IgD-negative memory B cell (primary cell): ENCODE measurements at regions not wholly inside any gene's neighbourhood (a gene's known extent, or its start where the extent isn't known, plus 50 kb on each side); places are given as distances from the start of the nearest gene placed in this dataset.
A peak's percentile ranks its signal among the peaks of the same experiment; 100 is the strongest.

ENCODE experiments used
- H3K27ac Mint-ChIP-seq, 3 donors: one replicate each; pipeline ENCODE4 v1.8.0; 2020 to 2022; ENCODE audit warnings: mild to moderate bottlenecking in 3 of 3, mixed read lengths in 3 of 3, moderate library complexity in 1 of 3
- H3K27me3 Mint-ChIP-seq: one replicate; pipeline ENCODE4 v1.8.0; 2021; ENCODE audit warnings: mixed read lengths
- H3K36me3 Mint-ChIP-seq: one replicate; pipeline ENCODE4 v1.8.0; 2020; ENCODE audit warnings: mild to moderate bottlenecking, mixed read lengths
- H3K4me1 Mint-ChIP-seq, 3 donors: one replicate each; pipeline ENCODE4 v1.8.0; 2020 to 2022; ENCODE audit warnings: mixed read lengths in 3 of 3, mild to moderate bottlenecking in 1 of 3
- H3K4me3 Mint-ChIP-seq, 4 donors: one replicate each; pipeline ENCODE4 v1.8.0; 2020 to 2022; ENCODE audit warnings: mild to moderate bottlenecking in 4 of 4, mixed read lengths in 4 of 4, moderate library complexity in 3 of 4
- H3K9me3 Mint-ChIP-seq, 3 donors: one replicate each; pipeline ENCODE4 v1.8.0; 2020 to 2021; ENCODE audit warnings: mixed read lengths in 3 of 3, mild to moderate bottlenecking in 1 of 3

- Mint-ChIP-seq H3K27ac (no peak overlapping the region), H3K4me3 (peak overlapping the region in 1 of 4 donors; percentile 15), H3K36me3 (no peaks in the 10 kb centered on the region), H3K27me3 (no peaks in the 10 kb centered on the region), H3K4me1 (peaks cover 0 to 3% (median 0%) of the 10 kb centered on the region in 3 donors), H3K9me3 (peaks cover 0 to 3% (median 0%) of the 10 kb centered on the region in 3 donors)
Measured at GRCh38 chr2:129702416-129703176, 276.9 kb upstream of the RAB6C start.

DNA sequence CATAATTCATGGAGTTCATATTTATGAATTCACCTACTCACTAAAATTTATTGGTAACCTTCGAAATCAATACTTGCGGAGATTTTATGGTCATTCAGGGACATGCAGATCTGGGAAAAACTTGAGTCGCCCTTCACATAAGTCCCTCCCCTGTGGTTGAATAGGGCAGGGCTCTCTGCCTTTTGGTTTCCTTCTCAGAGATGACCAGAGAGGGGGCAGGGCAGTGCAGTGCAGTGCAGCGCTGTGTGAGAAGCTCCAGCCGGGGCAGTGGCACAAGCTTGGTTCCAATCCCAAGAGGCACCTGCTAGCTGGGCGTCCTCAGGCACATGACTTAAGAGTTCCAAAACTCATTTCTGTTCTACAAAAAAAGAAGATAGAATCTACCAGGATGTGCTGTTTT lies 274.4 kb upstream of the RAB6C start:
- Mint-ChIP-seq H3K27ac (no peak overlapping the region), H3K4me1 (peaks cover 0 to 6% (median 0%) of the 10 kb centered on the region in 3 donors), H3K27me3 (peaks cover 3% of the 10 kb centered on the region), H3K36me3 (no peaks in the 10 kb centered on the region), H3K4me3 (no peak overlapping the region), H3K9me3 (peaks cover 0 to 4% (median 0%) of the 10 kb centered on the region in 3 donors)

DNA sequence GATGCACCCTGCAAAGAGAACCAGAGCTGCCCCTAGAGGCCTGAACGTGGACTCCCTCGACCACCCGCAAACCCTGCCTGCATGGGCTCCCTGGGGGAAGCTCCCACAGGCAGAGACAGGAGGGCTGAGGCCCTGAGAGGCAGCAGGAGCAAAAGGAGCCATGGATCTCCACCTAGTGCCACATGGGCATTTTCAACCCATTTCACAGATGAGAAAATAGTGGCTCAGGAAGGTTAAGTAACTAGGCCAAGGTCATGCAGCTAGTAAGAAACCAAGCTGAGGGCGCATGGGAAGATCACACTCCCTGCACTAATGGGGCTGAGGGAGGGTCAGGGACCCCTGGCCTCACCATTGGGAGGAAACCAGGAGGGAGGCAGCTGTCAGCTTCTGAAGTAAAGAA lies 271.7 kb upstream of the RAB6C start:
- H3K4me1 Mint-ChIP-seq: peaks cover 0 to 3% (median 0%) of the 10 kb centered on the region in 3 donors

DNA sequence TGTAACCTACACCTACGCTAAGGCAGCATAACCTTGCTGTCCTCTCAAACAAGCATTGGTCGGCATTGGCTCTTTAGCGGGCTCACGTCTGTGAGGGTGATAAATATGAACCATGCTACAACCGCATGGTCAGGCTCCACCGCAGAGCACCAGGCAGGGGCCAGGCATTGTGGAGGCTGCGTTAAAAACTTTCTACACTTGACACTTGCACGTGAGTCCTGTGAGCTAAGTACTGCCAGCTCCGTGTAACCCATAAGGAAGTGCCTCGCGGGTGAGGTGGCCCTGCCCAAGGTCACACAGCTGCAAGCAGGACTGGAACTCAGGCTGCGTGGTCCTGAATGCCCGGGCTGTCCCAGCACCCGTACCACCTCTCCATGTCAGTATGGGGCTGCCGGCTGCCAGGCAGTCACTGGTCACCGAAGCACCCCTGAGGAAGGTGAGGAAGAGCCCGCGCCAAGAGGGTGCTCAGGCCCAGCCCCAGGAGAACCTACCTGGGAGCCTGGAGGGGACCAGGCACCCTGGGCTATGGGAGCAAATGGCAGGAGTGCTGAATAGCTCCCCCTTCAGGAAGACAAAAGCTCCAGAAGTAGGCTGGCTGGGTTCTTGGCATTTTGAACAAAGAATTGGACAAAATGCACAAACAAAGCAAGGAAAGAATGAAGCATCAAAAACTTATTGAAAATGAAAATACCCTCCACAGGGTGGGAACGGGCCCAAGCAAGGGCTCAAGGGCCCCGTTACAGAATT lies 271.1 kb upstream of the RAB6C start:
- peaks cover 6% of the 10 kb centered on the region for H3K27me3 Mint-ChIP-seq
- H3K4me1 Mint-ChIP-seq: peaks cover 0 to 3% (median 0%) of the 10 kb centered on the region in 3 donors

More for the DNA sequence above, 271.7 kb upstream of the RAB6C start:
- Mint-ChIP-seq H3K9me3 (peaks cover 0 to 7% (median 0%) of the 10 kb centered on the region in 3 donors), H3K27me3 (peaks cover 6% of the 10 kb centered on the region), H3K4me3 (no peak overlapping the region), H3K36me3 (no peaks in the 10 kb centered on the region), H3K27ac (no peak overlapping the region)

DNA sequence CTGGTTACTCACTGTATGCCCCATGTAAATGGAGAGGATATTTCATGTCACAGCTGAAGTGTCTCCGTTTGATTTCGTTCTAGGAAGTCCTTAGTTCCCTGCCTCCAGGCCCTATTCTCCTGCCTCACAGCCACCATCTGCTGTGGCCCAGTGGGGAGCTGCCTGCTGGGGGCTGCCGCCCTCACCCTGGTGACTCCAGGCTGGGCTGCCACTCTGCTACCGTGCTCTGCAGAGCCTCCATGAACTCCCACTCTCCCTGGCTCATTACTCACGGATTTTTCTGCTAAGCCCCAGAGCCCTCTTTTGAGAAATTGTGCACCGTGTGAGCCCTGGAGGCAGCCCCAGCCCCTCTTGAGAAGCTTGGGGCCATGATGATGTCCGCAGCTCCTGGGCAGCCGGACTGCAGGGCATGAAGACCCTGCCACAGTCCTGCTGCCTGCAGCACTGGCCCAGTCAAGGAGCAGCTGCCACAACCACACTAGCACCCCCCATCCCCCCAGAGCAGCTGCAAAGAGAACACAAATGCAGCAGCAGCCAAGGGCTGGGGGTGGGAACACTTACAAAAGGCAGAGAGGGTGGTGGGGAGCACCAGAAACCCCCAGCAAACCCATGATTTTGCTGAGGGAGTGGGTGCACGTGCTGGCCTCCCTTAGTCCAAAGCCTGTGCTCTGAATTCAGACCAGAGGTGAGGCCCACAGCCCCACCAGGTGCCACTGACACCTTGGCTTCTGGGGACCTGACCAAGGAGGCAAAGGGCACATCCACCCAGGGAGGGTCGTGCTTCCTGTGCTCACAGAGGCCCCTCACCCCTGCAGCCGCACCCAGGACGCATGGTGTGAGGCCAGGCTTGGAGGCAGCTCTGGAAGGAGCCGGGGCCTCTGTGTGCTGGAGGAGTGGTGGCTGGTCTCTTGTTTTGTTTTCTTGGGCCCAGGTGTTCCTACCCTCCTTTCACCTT lies 270.2 kb upstream of the RAB6C start:
- no peak overlapping the region for H3K27ac Mint-ChIP-seq
- H3K36me3 Mint-ChIP-seq: no peaks in the 10 kb centered on the region
- no peak overlapping the region for H3K4me3 Mint-ChIP-seq
- H3K4me1 Mint-ChIP-seq: peaks cover 0 to 3% (median 0%) of the 10 kb centered on the region in 3 donors
- peaks cover 6% of the 10 kb centered on the region for H3K27me3 Mint-ChIP-seq
- peaks cover 0 to 7% (median 0%) of the 10 kb centered on the region in 3 donors for H3K9me3 Mint-ChIP-seq

More for the DNA sequence above, 271.1 kb upstream of the RAB6C start:
- peaks cover 0 to 7% (median 0%) of the 10 kb centered on the region in 3 donors for H3K9me3 Mint-ChIP-seq
- no peak overlapping the region for H3K4me3 Mint-ChIP-seq
- H3K27ac Mint-ChIP-seq: no peak overlapping the region
- no peaks in the 10 kb centered on the region for H3K36me3 Mint-ChIP-seq

- Mint-ChIP-seq H3K36me3 (no peaks in the 10 kb centered on the region), H3K4me3 (no peak overlapping the region), H3K4me1 (peaks cover 0 to 3% (median 0%) of the 10 kb centered on the region in 3 donors), H3K27ac (peak overlapping the region in 1 of 3 donors; percentile 50), H3K27me3 (peaks cover 6% of the 10 kb centered on the region), H3K9me3 (peaks cover 0 to 4% (median 0%) of the 10 kb centered on the region in 3 donors)
Measured at GRCh38 chr2:129709956-129710598, 269.4 kb upstream of the RAB6C start.

DNA sequence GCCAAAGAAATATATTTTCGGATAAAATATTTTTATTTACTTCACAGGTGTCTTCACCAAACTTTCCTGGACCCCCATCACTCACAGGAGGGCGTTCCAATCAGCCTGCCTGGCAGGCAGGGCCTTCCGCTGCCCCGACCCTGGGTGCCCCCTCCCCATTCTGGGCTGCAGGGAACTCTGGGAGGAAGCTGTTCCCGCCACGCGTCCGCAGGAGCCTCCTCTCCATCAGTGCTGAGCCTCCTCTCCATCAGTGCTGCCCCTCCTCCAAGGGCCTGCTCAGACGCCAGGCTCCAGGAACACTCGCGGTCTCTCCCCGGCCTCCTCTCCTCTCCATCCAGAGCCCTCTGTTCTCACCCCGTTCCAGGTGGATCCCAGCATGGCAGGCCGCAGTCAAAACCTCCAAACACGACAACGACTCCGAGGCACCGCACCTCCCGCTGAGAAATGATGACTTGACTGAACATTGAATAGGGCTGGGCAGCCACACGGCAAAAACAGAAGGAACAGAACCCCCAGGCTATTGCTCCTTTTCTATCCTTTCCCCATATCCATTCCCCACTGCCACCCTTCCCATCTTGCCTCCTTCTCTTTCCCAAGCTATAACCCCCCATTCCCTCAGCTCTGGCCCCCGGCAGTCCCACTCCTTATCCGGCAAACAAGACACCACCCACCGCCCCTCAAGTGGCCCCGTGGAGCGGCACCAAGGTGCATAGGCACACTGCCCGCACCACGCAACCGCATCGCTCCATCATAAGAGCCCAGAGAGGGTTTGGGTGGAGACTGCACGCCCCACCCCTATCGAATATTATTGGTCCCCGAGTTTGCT lies 268.6 kb upstream of the RAB6C start:
- no peaks in the 10 kb centered on the region for H3K36me3 Mint-ChIP-seq
- no peak overlapping the region for H3K4me3 Mint-ChIP-seq
- no peak overlapping the region for H3K27ac Mint-ChIP-seq
- peaks cover 6% of the 10 kb centered on the region for H3K27me3 Mint-ChIP-seq
- H3K9me3 Mint-ChIP-seq: peaks cover 0 to 4% (median 0%) of the 10 kb centered on the region in 3 donors
- H3K4me1 Mint-ChIP-seq: peaks cover 0 to 3% (median 0%) of the 10 kb centered on the region in 3 donors

GRCh38 chr2:129711816-129712675 lies 267.4 kb upstream of the RAB6C start:
- H3K27ac Mint-ChIP-seq: no peak overlapping the region
- H3K27me3 Mint-ChIP-seq: peaks cover 6% of the 10 kb centered on the region
- no peaks in the 10 kb centered on the region for H3K36me3 Mint-ChIP-seq
- peaks cover 0 to 3% (median 0%) of the 10 kb centered on the region in 3 donors for H3K4me1 Mint-ChIP-seq
- peak overlapping the region in 1 of 4 donors; percentile 2 for H3K4me3 Mint-ChIP-seq
- H3K9me3 Mint-ChIP-seq: peaks cover 0 to 6% (median 0%) of the 10 kb centered on the region in 3 donors

GRCh38 chr2:129712676-129712985 lies 266.8 kb upstream of the RAB6C start:
- Mint-ChIP-seq H3K27ac (no peak overlapping the region), H3K4me3 (peak overlapping the region in 1 of 4 donors; percentile 2), H3K36me3 (no peaks in the 10 kb centered on the region), H3K4me1 (peaks cover 0 to 3% (median 0%) of the 10 kb centered on the region in 3 donors), H3K9me3 (peaks cover 0 to 6% (median 0%) of the 10 kb centered on the region in 3 donors), H3K27me3 (peaks cover 7% of the 10 kb centered on the region)

DNA sequence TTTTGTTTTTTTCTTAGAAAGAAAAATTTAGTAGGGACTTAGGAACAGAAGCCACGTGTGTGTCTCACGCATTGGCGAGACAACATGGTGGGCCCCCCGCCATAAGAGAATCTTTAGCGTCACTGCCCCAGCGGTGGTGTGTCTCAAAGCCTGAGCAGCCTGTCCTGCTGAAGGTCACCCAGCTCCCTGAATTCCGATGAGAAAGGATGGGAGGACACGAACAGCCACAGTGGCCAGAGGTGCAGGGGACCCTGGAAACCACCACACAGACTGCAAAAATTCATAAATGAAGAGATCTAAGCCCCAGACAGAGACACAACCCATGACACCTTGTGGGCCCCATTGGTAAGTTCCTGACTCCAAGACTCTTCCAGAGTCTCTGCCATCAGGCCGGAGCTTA lies 266.1 kb upstream of the RAB6C start:
- Mint-ChIP-seq H3K4me3 (no peak overlapping the region), H3K4me1 (no peaks in the 10 kb centered on the region), H3K27me3 (peaks cover 11% of the 10 kb centered on the region), H3K27ac (no peak overlapping the region), H3K9me3 (peaks cover 0 to 5% (median 0%) of the 10 kb centered on the region in 3 donors), H3K36me3 (no peaks in the 10 kb centered on the region)

GRCh38 chr2:129716781-129717559 lies 262.5 kb upstream of the RAB6C start:
- Mint-ChIP-seq H3K27me3 (peaks cover 7% of the 10 kb centered on the region), H3K36me3 (no peaks in the 10 kb centered on the region), H3K27ac (no peak overlapping the region), H3K9me3 (peaks cover 0 to 2% (median 0%) of the 10 kb centered on the region in 3 donors), H3K4me1 (no peaks in the 10 kb centered on the region), H3K4me3 (no peak overlapping the region)

DNA sequence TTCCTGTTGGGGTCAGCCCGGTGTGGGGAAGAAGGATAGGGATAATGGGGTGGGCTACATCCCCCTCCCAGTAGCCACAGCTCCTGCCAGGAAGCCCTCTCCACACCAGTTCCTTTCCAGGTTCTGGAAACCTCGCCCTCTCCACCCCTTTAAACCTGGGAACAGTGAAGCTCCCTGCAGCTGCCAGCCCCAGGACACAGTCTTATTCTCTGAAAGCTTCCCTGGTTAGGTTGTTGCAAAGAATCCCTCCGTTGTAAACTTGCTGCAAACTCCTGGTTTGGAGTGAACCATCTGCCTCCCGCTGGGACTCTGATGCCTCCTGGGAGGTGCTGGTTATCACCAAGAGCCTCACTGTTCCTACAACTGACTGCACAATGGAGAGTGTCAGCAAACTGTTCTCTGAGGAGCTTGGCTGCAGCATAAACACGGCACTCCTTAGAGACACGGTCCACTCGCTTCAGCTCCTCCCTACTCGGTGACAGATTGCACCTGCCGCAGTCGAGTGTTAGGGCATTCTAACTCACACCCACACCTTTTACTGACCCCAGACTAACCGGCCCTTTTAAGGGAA lies 261.8 kb upstream of the RAB6C start:
- H3K4me1 Mint-ChIP-seq: no peaks in the 10 kb centered on the region
- H3K27me3 Mint-ChIP-seq: peaks cover 7% of the 10 kb centered on the region
- H3K27ac Mint-ChIP-seq: no peak overlapping the region
- no peaks in the 10 kb centered on the region for H3K36me3 Mint-ChIP-seq
- H3K4me3 Mint-ChIP-seq: no peak overlapping the region
- peaks cover 0 to 2% (median 0%) of the 10 kb centered on the region in 3 donors for H3K9me3 Mint-ChIP-seq
